Ammon's horn (tissue), 1 donor: ENCODE measurements at regions not wholly inside any gene's neighbourhood (a gene's known extent, or its start where the extent isn't known, plus 50 kb on each side); places are given as distances from the start of the nearest gene placed in this dataset.

Experiments
- DNase-seq: peaks from one replicate; pipeline ENCODE4 v3.0.0-alpha.2; 2016; ENCODE audit warnings: low spot score

- no peak for DNase-seq
Observed at GRCh38 chr14:53549956-53550355, 396.8 kb upstream of the DDHD1 start.

- DNase-seq, result no peak
Observed at GRCh38 chr14:53547593-53547992, 394.5 kb upstream of the DDHD1 start.

GRCh38 chr14:53545217-53545616 lies 392.1 kb upstream of the DDHD1 start:
- no peak for DNase-seq

DNA sequence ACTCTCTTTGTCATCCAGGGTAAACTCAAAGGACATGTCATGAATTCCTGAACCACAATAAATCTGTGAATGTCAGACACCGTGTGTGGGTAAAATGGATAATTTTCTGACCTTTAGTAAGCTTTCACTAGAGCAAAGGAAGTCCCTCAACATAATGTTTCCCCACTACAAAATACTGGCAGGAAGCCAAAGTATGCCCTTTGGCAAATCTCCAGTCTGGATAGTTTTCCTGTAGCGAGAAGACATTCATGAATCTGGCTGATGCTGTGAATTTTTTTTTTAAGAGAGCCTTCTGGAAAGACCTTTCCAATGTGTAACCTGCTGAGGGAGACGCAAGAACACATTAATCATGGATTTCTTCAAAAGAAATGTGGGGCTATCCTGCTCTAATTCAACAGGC lies 389.6 kb upstream of the DDHD1 start:
- no peak for DNase-seq

DNA sequence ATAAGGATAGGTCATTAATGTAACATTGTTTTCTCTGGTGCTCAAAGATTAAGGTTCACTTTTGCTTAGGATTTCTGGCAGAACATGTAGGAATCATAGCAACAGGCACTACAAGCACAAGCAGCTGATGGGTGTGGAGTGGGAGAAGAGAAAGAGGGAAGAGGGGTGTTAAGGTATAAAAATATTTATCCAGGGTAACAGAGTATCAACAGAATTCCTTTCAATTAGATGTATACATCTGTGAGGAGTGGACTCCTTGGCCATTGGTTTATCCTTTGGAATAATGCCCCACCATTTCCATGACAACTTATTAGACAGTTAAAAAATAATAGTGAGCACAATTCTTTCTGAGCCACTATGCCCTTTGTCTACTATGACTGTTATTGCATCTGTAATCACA lies 388.3 kb upstream of the DDHD1 start:
- DNase-seq, result no peak

GRCh38 chr14:53539489-53540126 lies 386.5 kb upstream of the DDHD1 start:
- DNase-seq, result peak; percentile 89

GRCh38 chr14:53538316-53538881 lies 385.3 kb upstream of the DDHD1 start:
- DNase-seq, result peak; percentile 12

GRCh38 chr14:53537422-53538315 lies 384.5 kb upstream of the DDHD1 start:
- no peak for DNase-seq

GRCh38 chr14:53536446-53536845 lies 383.3 kb upstream of the DDHD1 start:
- no peak for DNase-seq

DNA sequence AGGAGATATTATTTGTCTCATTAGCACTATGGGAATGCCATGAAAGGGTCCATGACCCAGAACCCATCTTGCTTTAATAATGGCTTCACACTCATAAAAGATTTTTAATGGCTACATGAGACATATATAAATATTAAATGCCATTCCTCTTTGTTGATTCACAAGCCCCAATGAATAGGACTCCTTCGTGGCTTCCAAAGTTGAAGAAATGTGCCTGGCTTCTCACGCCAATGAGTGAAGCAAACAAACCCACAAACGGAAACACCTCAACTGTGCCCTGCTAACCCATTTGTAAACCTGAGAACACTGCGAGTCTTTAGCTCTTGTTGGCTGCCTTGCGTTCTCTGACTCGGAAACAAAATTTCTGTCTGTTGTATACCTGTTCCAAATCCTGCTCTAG lies 381.7 kb upstream of the DDHD1 start:
- no peak for DNase-seq

- no peak for DNase-seq
Observed at GRCh38 chr14:53533384-53533970, 380.4 kb upstream of the DDHD1 start.

DNA sequence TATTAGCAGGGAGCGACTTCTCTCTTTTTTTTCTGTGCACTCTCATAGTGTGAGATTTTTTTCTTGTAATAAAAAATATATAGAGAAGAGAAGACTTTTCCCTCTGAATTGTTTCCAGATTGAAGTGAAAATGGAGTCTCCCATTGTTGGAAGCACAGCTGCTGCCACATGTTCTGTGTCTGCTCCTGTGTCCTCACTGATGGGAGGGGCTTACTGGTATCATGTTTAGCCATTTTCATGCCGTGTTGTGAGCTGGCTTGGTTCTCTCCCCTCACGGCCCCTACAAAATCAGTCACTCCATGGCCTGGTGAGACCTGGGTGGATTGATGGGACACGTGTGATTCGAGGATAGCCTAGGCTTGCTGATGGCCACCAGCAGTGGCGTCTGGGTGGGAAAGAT lies 379.7 kb upstream of the DDHD1 start:
- no peak for DNase-seq

- no peak for DNase-seq
Observed at GRCh38 chr14:53531730-53532129, 378.6 kb upstream of the DDHD1 start.

DNA sequence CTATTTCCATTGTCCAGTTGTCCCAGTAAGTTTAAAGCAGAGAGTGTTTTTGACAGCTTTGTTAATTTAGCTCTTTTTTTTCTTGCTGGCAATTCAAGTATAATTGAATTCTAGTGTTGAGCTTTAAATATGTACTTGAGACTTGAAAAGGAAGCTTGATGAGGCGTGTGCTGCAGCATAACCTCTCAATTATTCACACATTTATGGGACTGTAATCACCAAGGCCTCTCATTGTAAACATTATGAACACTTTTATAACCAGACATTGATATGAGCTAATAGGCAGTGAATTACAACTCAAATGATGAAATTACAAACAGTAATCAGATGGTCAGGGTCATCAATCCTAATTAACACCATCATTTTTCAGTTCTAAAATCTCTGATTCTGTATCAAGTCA lies 378.0 kb upstream of the DDHD1 start:
- no peak for DNase-seq

- DNase-seq, result no peak
Observed at GRCh38 chr14:53529519-53529918, 376.4 kb upstream of the DDHD1 start.

DNA sequence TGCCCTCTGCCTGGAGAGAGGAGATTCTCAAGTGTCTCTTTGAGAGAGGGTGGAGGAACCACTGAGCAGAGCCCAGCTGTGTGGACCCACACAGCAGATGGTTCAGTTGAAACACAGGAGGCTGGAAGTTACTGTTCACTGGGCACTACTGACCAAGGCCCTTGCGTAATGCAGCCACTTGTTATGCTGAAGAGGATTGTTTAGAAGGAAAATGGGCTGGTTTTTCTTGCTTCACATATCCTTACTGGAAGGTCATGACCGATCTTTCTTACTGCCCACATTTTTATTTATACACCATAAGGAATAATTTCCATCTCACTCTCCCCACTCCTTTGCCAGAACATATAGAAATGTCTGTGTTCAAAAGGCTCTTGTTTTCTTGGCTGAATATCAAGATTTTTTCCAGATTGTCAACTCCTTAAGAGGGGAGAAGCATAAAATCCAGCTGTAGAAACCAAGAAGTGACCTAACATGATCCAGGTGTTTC lies 375.1 kb upstream of the DDHD1 start:
- DNase-seq, result no peak

DNA sequence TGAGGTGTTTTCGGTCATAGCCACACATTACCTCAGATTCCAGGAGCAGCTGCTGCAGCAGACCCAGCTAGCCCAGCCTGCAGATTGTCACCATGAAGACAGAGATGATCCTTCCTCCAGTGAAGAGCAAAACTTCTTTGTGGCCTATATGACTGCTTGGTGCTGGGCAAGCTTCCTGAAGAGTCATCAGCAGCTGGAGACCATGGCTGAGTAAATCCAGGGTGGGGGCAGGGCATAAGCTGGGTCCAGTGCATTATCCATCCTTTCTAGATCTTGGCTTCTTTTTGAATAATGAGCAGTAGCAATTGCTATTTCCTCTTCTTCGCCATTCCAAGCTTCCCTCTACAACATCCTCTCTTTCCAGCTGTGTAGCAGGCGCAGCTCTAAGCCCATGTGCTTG lies 373.1 kb upstream of the DDHD1 start:
- no peak for DNase-seq

GRCh38 chr14:53525608-53526007 lies 372.5 kb upstream of the DDHD1 start:
- DNase-seq, result no peak

- DNase-seq, result no peak
Observed at GRCh38 chr14:53524391-53524790, 371.3 kb upstream of the DDHD1 start.

- no peak for DNase-seq
Observed at GRCh38 chr14:53523226-53523625, 370.1 kb upstream of the DDHD1 start.

GRCh38 chr14:53520078-53520928 lies 367.2 kb upstream of the DDHD1 start:
- DNase-seq, result no peak

DNA sequence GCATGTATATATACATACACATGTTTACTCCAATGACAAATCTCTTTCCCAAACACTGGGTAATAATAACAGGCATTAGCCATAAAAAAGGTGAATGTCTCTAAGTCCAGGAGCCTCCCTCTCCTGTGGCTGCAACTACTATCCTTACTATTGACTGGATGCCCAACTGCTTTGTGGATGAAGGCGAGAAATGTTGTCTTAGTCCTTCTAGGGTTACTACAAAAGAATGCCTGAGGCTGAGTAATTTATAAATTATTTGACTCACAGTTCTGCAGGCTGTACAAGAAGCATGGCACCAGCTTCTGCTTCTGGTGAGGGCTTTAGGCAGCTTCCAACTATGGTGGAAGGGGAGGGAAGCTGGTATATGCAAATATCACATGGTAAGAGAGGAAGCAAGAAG lies 366.0 kb upstream of the DDHD1 start:
- DNase-seq, result no peak
